ENCODE measurements at regions not wholly inside any gene's neighbourhood (a gene's known extent, or its start where the extent isn't known, plus 50 kb on each side); places are given as distances from the start of the nearest gene placed in this dataset.
"Not testable (repeated sequence)": the region's sequence is repeated elsewhere in the genome, so short reads cannot be mapped to it uniquely, and the experiment has no call there.

- TF ChIP-seq CTCF (IDR thresholded peaks at IDR 0.05; ENCODE audit: borderline replicate concordance, insufficient read depth, low read depth, low read length): no peak
- no peak overlapping the region for H3K4me3 ChIP-seq (ENCODE audit: low read depth, low read length)
Observed at GRCh38 chr13:48819376-48819775, 156.3 kb upstream of the FNDC3A start.

GRCh38 chr13:48819899-48820298, 155.8 kb upstream of the FNDC3A start:
- H3K4me3 ChIP-seq (ENCODE audit: low read depth, low read length): no peak overlapping the region
- TF ChIP-seq CTCF (IDR thresholded peaks at IDR 0.05; ENCODE audit: borderline replicate concordance, insufficient read depth, low read depth, low read length): no peak

GRCh38 chr13:48823526-48823925, 152.2 kb upstream of the FNDC3A start:
- not testable (repeated sequence) for H3K4me3 ChIP-seq (ENCODE audit: low read depth, low read length)

GRCh38 chr13:48826039-48826438, 149.7 kb upstream of the FNDC3A start:
- no peak overlapping the region for H3K4me3 ChIP-seq (ENCODE audit: low read depth, low read length)
- no peak for TF ChIP-seq CTCF (IDR thresholded peaks at IDR 0.05; ENCODE audit: borderline replicate concordance, insufficient read depth, low read depth, low read length)

- H3K4me3 ChIP-seq (ENCODE audit: low read depth, low read length): not testable (repeated sequence)
Observed at GRCh38 chr13:48826922-48827454, 148.7 kb upstream of the FNDC3A start.

GRCh38 chr13:48827709-48828108, 148.0 kb upstream of the FNDC3A start:
- no peak for TF ChIP-seq CTCF (IDR thresholded peaks at IDR 0.05; ENCODE audit: borderline replicate concordance, insufficient read depth, low read depth, low read length)
- no peak overlapping the region for H3K4me3 ChIP-seq (ENCODE audit: low read depth, low read length)

- no peak for TF ChIP-seq CTCF (IDR thresholded peaks at IDR 0.05; ENCODE audit: borderline replicate concordance, insufficient read depth, low read depth, low read length)
- no peak overlapping the region for H3K4me3 ChIP-seq (ENCODE audit: low read depth, low read length)
Observed at GRCh38 chr13:48828962-48829411, 146.7 kb upstream of the FNDC3A start.

GRCh38 chr13:48829536-48829935, 146.2 kb upstream of the FNDC3A start:
- no peak overlapping the region for H3K4me3 ChIP-seq (ENCODE audit: low read depth, low read length)
- TF ChIP-seq CTCF (IDR thresholded peaks at IDR 0.05; ENCODE audit: borderline replicate concordance, insufficient read depth, low read depth, low read length): no peak

Measured in GM12875 (cell line).